Mucosa of stomach (tissue), 1 donor: ENCODE measurements at regions not wholly inside any gene's neighbourhood (a gene's known extent, or its start where the extent isn't known, plus 50 kb on each side); places are given as distances from the start of the nearest gene placed in this dataset.

ENCODE experiments used
- H3K27me3 ChIP-seq: one replicate; pipeline ENCODE4 v1.7.0; 2013; ENCODE audit warnings: mild to moderate bottlenecking, low read length; ENCODE audit not compliant: control insufficient read depth, insufficient read depth
- H3K36me3 ChIP-seq: one replicate; pipeline ENCODE4 v1.7.0; 2013; ENCODE audit warnings: low read length; ENCODE audit not compliant: control insufficient read depth, insufficient read depth
- H3K4me1 ChIP-seq: one replicate; pipeline ENCODE4 v1.7.0; 2013; ENCODE audit warnings: mild to moderate bottlenecking, low read length; ENCODE audit not compliant: control insufficient read depth, insufficient read depth
- H3K4me3 ChIP-seq: one replicate; pipeline ENCODE4 v1.7.0; 2013; ENCODE audit warnings: low read length
- H3K9ac ChIP-seq: one replicate; pipeline ENCODE4 v1.7.0; 2013; ENCODE audit warnings: mild to moderate bottlenecking, low read length, moderate library complexity
- H3K9me3 ChIP-seq: one replicate; pipeline ENCODE4 v1.7.0; 2013; ENCODE audit warnings: mild to moderate bottlenecking, low read length, moderate library complexity; ENCODE audit not compliant: control insufficient read depth
- donor health status: Pancreatic carcinoma.

GRCh38 chr10:78165172-78165571, 131.5 kb downstream of the RPS24 start:
- H3K4me1 ChIP-seq: no peaks in the 10 kb centered on the region
- H3K9ac ChIP-seq: no peak overlapping the region
- H3K27me3 ChIP-seq: no peaks in the 10 kb centered on the region
- H3K9me3 ChIP-seq: no peaks in the 10 kb centered on the region
- H3K4me3 ChIP-seq: no peak overlapping the region
- H3K36me3 ChIP-seq: no peaks in the 10 kb centered on the region

GRCh38 chr10:78165617-78166016, 132.0 kb downstream of the RPS24 start:
- no peaks in the 10 kb centered on the region for H3K36me3 ChIP-seq
- no peaks in the 10 kb centered on the region for H3K9me3 ChIP-seq
- no peaks in the 10 kb centered on the region for H3K4me1 ChIP-seq
- H3K27me3 ChIP-seq: no peaks in the 10 kb centered on the region
- H3K9ac ChIP-seq: no peak overlapping the region
- H3K4me3 ChIP-seq: no peak overlapping the region

- Histone ChIP-seq H3K9me3 (no peaks in the 10 kb centered on the region), H3K4me3 (no peak overlapping the region), H3K9ac (no peak overlapping the region), H3K4me1 (no peaks in the 10 kb centered on the region), H3K36me3 (no peaks in the 10 kb centered on the region), H3K27me3 (no peaks in the 10 kb centered on the region)
These were observed 132.6 kb downstream of the RPS24 start for GRCh38 chr10:78166261-78166660.

GRCh38 chr10:78169214-78169613, 135.6 kb downstream of the RPS24 start:
- Histone ChIP-seq H3K36me3 (no peaks in the 10 kb centered on the region), H3K9me3 (no peaks in the 10 kb centered on the region), H3K4me3 (no peak overlapping the region), H3K27me3 (no peaks in the 10 kb centered on the region), H3K4me1 (no peaks in the 10 kb centered on the region), H3K9ac (no peak overlapping the region)

GRCh38 chr10:78170026-78170475, 136.4 kb downstream of the RPS24 start:
- no peaks in the 10 kb centered on the region for H3K4me1 ChIP-seq
- H3K9me3 ChIP-seq: no peaks in the 10 kb centered on the region
- no peak overlapping the region for H3K4me3 ChIP-seq
- no peaks in the 10 kb centered on the region for H3K36me3 ChIP-seq
- H3K27me3 ChIP-seq: no peaks in the 10 kb centered on the region
- H3K9ac ChIP-seq: no peak overlapping the region

- Histone ChIP-seq H3K36me3 (no peaks in the 10 kb centered on the region), H3K9me3 (no peaks in the 10 kb centered on the region), H3K9ac (no peak overlapping the region), H3K4me1 (no peaks in the 10 kb centered on the region), H3K4me3 (no peak overlapping the region), H3K27me3 (no peaks in the 10 kb centered on the region)
These were observed 138.2 kb downstream of the RPS24 start for GRCh38 chr10:78171633-78172400.

- H3K4me1 ChIP-seq: no peaks in the 10 kb centered on the region
- no peaks in the 10 kb centered on the region for H3K9me3 ChIP-seq
- no peaks in the 10 kb centered on the region for H3K36me3 ChIP-seq
- no peak overlapping the region for H3K4me3 ChIP-seq
- no peak overlapping the region for H3K9ac ChIP-seq
- peaks cover 3% of the 10 kb centered on the region for H3K27me3 ChIP-seq
These were observed 139.8 kb downstream of the RPS24 start for GRCh38 chr10:78173360-78174015.

- Histone ChIP-seq H3K9ac (no peak overlapping the region), H3K4me3 (no peak overlapping the region), H3K27me3 (peaks cover 14% of the 10 kb centered on the region), H3K36me3 (no peaks in the 10 kb centered on the region), H3K4me1 (no peaks in the 10 kb centered on the region), H3K9me3 (no peaks in the 10 kb centered on the region)
These were observed 141.9 kb downstream of the RPS24 start for GRCh38 chr10:78175444-78176015.

- Histone ChIP-seq H3K4me3 (no peak overlapping the region), H3K36me3 (no peaks in the 10 kb centered on the region), H3K9me3 (no peaks in the 10 kb centered on the region), H3K4me1 (no peaks in the 10 kb centered on the region), H3K9ac (no peak overlapping the region), H3K27me3 (peaks cover 16% of the 10 kb centered on the region)
These were observed 143.0 kb downstream of the RPS24 start for GRCh38 chr10:78176320-78177317.

GRCh38 chr10:78177491-78178185, 144.0 kb downstream of the RPS24 start:
- no peaks in the 10 kb centered on the region for H3K9me3 ChIP-seq
- peaks cover 16% of the 10 kb centered on the region for H3K27me3 ChIP-seq
- H3K9ac ChIP-seq: no peak overlapping the region
- H3K4me3 ChIP-seq: no peak overlapping the region
- no peaks in the 10 kb centered on the region for H3K36me3 ChIP-seq
- H3K4me1 ChIP-seq: no peaks in the 10 kb centered on the region

GRCh38 chr10:78178397-78178796, 144.7 kb downstream of the RPS24 start:
- Histone ChIP-seq H3K9ac (no peak overlapping the region), H3K4me1 (no peaks in the 10 kb centered on the region), H3K36me3 (no peaks in the 10 kb centered on the region), H3K9me3 (no peaks in the 10 kb centered on the region), H3K27me3 (peaks cover 16% of the 10 kb centered on the region), H3K4me3 (no peak overlapping the region)
